SK-MEL-5 (cell line): ENCODE measurements at regions not wholly inside any gene's neighbourhood (a gene's known extent, or its start where the extent isn't known, plus 50 kb on each side); places are given as distances from the start of the nearest gene placed in this dataset.
A peak's percentile ranks its signal among the peaks of the same experiment; 100 is the strongest.
"Not testable (repeated sequence)": the region's sequence is repeated elsewhere in the genome, so short reads cannot be mapped to it uniquely, and the experiment has no call there.

Experiments
- DNase-seq: peaks from one replicate; pipeline ENCODE4 v3.0.0-alpha.2; 2016; ENCODE audit warnings: low read depth, low spot score
- in situ Hi-C: cut with HindIII; loops from 2 replicates; pipeline ENCODE4 v1.10.0; 2016; ENCODE audit warnings: low sequenced_read_pairs, high pct_unique_total_duplicates, low pct_unique_long_range_greater_than_20kb

DNA sequence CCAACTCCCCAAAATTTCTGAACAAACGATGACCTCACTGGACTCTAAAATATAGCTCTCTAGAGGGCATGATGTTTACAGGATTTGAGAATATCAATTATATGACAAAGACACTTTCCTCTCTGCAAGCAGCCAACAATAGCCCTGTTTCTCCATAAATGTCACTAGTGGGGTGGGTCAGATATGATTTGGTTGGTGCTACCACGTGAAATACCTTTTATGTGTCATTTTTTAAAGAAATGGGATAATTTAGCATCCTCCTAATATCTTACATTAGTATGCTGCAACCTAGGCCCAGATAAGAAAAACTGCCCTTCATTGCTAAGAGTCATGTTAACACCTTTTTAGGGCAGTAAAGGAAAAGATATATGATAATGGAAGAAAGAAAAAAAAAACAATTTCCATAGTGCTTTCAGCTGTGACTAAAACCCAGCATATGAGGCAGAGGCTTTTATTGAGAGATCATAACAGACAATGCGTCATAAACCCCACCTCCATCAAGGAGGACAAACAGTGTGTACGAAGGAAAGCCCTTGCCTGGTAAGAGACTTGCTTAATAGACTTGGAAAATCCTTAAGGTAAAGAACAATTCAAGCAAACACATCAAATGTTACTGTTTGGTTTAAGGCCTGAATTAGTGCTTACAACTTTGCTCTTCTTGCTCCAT, 372.4 kb upstream of the PAPPA start:
- no peak for DNase-seq
- in situ Hi-C loops: no loop called here

DNA sequence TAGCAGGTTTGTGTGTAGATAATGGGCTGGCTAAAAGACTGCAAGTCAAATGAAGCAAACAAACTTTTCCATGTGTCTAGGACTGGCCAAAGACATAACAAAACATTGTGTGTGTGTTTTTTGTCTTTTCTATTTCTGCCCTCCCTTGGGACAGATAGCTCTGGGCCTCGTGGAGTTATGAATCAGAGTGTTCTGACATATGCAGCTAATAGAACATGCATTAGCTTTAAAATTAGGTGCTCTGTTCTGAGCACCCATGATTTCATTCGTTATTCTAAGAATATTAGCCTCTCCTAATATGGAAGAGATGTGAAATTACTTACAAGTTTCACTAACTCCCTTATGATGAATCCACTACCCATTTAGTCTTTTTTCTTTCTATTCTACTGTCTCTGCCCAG, 367.3 kb upstream of the PAPPA start:
- peak; percentile 59 for DNase-seq
- in situ Hi-C loops: no loop called here

DNA sequence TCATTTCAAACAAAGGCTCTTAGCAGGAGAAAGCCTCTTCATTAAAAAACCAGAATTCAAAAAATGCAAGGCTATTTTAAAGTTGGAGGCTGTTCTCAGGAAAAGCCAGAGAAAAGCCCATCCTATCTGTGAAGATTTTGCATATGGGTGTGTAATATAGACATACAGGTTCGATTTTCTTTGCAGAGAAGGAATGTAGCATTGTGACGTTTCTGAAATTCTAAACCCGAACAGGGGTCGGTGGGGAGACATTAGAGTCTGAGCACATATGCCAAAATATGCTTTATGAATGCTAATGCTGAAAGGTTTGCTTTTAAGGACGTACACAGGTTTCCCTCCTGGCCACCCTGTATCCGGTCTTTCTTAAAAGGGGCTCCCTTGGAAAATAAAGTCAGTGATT, 363.1 kb upstream of the PAPPA start:
- DNase-seq: no peak
- in situ Hi-C loops: no loop called here

DNA sequence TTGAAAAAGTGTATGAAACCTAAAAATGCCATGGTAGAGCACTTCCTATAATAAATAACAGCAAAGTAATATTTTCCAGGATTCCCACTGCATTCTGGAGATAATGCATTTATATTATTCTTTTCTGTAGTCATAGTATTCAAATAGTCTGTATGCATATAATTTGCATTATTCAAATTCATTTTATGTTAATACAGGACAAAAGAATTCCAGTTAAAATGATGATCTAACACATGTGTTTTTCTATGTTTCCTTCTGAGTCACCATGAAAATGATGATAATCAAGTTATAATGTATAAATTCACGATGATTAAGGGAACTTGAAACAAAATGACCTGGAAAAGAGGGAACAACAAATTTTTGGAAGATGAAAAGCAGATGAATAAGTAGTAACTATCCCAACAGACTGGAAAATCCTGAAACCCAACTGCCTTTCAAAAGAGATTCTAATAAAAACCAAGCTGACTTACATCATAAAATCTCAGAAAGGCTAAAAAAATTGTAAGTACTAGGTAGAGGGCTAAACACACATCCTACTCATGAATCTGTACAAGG, 358.6 kb upstream of the PAPPA start:
- no peak for DNase-seq

DNA sequence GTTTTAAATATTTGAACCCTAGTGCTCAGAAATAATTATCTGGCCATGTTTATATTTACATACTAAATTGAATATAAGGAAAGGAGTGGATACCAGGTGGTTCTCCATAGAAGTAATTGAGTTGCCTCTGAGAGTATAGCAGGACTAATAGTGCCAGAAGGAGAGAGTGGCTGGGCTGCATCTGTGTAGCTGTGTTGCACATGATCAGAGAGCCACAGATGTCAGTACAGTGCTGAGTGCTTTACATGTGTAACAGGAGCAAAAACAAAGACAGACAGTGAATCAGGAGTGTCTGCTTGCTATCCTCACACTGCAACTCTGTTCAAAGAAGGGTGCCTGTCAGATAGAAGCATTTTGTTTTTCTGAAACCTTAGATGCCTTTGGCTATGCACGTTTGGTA, 353.9 kb upstream of the PAPPA start:
- in situ Hi-C loops: no loop called here
- no peak for DNase-seq

More for the DNA sequence above, 358.6 kb upstream of the PAPPA start:
- in situ Hi-C loops: no loop called here

DNA sequence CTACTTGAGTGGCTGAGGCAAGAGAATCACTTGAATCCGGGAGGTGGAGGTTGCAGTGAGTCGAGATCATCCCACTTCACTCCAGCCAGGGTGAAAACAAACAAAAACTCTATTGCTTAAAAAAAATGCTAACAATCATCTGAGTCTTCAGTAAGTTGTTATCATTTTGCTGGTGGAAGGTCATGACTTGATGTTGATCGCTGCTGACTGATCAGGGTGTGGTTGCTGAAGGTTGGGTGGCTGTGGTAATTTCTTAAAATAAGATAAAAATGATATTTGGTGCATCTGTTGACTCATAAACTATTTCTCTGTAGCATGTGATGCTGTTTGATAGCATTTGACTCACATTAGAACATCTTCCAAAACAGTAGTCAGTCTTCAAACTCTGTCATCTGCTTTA, 349.4 kb upstream of the PAPPA start:
- in situ Hi-C loops: no loop called here
- DNase-seq: no peak

DNA sequence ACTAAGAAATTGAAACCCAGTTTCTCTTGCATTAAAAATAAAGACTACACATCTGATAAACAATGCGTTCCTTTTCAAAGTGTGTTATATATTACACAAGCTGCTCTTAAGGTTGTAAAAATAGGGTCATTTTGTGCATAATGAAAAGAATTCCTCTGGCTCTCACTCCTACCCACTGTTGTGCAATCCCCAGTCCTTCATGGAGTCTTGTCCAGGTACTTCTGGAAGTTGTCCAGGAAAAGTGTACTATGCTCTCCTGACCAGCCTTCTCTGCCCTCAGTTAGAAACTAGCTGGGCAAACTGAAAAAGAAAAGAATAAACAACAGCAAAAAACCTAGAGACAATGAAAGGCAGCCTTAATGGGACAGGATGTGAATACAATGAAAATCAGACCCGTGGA, 345.5 kb upstream of the PAPPA start:
- in situ Hi-C loops: no loop called here
- no peak for DNase-seq

DNA sequence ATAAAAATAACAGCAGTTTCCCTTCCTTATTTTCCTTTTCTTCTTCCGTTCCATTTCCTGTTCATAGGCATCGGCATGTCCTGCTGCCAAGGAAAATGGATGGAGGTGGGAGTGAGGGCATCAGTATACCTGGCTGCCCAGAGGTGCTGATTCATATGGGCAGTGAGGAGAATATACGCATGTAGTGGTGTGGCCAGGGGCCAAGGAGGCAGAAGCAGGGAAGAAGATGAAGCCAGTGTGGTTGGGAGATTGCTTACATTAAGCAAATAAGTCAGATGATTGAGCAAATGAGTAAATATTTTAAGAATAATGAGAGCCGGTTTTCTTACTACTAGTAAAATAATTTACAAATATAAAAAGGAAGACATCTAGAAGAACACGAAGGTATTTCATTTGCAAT, 344.9 kb upstream of the PAPPA start:
- in situ Hi-C loops: no loop called here
- DNase-seq: no peak

DNA sequence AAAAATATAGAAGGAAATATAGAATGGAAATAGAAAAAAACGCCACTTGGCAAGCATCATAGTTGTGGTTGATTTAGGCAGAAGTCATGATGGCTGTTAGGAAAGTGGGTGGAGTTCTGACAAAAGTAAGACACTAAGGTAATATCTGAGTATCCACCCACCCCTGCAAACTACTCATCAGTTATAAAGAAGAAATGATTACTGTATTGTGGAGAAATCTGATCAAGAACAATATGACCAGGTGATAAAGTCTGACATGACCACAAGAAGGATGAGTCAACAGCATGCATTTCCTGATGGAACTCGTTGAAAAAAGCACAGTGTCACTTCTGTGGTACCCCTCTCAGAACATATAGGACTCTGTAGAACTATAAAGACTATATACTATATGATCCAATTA, 343.4 kb upstream of the PAPPA start:
- no peak for DNase-seq
- in situ Hi-C loops: no loop called here

DNA sequence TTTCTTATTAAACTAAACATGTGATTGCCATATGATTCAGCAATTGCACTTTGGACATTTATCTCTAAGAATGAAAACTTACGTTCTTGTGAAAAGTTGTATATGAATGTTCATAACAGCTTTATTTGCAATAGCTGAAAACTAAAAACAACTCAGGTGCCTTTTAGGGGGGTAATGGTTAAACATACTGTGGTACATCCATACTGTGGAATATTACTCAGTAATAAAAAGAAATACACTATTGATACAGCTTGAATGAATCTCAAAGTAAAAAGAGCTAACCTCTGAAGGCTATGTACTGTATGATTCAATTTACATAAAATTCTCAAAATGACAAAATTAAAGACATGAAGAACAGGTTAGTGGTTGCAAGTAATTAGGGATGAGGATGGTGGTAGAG, 339.5 kb upstream of the PAPPA start:
- DNase-seq: no peak
- in situ Hi-C loops: no loop called here

DNA sequence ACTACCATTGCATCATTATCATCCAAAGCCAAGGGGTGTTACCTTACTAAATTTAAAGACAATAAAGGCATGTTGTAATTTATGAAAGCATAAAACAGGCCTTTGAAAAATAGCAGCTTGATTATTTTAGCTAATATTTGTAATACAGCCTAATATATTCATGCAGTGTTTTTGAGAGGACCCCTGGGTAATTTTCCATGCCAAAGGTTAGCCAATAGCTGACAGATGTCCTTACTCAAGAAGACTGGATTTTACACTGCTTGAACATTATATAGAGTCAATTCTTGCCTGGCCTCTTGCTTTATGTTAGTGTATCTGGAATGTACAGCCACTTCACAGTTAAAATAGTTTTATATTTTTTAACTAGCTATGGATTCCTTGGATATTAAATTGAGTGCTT, 337.8 kb upstream of the PAPPA start:
- DNase-seq: no peak
- in situ Hi-C loops: no loop called here

DNA sequence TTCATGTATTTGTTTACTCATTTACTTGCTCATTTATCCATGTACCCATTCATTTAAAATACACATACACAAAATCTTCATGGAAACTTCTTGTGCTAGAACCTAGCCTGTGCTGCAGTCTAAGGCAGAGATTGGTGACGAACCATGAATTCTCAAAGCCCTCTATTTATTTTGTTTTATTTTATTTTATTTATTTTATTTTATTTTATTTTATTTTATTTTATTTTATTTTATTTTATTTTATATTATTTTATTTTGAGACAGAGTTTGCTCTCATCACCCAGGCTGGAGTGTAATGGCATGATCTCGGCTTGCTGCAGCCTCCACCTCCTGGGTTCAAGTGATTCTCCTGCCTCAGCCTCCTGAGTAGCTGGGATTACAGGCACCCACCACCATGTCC, 334.9 kb upstream of the PAPPA start:
- in situ Hi-C loops, DNase-seq: not testable (repeated sequence)

DNA sequence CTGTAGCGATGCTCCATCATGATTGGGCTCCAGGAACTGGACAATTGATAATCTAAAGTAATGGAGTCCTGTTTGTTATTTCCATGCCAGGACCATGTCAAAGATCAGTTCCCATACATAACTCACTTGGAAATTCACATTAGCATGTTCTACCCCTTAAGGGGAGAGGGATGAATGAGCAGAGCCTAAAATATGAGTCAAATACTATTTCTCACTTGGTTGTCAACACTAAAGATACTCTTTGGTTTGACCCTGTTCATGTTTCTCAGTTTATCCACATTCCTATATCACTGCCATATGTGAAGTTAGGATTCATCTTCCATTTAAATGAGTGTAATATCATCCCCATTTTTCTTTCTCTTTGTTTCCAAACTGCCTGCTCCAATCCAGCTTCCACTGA, 321.6 kb upstream of the PAPPA start:
- DNase-seq: no peak
- in situ Hi-C loops: no loop called here

DNA sequence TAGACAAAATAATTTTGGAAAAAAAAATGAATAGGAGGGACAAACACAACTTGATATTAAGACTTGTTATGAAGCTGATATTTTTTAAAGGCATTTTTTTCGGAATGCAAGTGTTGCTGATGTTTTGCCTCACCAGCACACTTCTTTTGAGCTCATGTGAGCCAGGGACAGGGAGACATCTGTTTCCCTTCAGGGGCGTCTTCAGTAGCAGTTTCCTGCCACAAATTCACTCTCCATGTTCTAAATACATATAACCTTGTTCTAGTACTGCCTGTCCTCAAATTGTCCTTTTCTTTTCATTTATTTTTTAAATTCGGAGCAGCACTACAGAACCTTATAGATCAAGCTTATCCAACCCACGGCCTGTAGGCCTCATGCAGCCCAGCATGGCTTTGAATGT, 316.0 kb upstream of the PAPPA start:
- no peak for DNase-seq
- in situ Hi-C loops: no loop called here

DNA sequence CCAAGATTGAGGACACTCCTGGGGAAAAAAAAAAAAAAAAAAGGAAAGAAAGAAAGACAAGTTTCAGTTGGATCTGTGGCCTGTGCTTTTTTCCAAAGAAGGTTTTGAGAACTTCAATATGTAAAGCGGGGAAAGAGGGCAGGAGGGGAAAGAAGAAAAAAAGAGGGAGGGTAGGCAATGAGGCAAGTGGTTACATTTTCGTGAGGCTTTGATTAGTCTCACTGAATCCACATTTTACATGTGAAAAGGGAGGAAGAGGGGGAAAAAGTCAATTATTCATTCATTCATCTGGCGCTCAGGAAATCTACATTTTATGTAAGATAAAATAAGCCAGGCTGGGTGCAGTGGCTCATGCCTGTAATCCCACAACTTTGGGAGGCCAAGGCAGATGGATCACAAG, 315.2 kb upstream of the PAPPA start:
- in situ Hi-C loops: no loop called here
- no peak for DNase-seq

DNA sequence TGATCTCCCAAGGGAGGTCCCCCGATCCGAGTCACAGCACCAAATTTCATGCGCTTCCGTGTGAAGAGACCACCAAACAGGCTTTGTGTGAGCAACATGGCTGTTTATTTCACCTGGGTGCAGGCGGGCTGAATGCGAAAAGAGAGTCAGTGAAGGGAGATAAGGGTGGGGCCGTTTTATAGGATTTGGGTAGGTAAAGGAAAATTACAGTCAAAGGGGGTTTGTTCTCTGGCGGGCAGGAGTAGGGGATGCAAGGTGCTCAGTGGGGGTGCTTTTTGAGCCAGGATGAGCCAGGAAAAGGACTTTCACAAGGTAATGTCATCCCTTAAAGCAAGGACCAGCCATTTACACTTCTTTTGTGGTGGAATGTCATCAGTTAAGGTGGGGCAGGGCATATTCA, 309.2 kb upstream of the PAPPA start:
- in situ Hi-C loops, DNase-seq: not testable (repeated sequence)

DNA sequence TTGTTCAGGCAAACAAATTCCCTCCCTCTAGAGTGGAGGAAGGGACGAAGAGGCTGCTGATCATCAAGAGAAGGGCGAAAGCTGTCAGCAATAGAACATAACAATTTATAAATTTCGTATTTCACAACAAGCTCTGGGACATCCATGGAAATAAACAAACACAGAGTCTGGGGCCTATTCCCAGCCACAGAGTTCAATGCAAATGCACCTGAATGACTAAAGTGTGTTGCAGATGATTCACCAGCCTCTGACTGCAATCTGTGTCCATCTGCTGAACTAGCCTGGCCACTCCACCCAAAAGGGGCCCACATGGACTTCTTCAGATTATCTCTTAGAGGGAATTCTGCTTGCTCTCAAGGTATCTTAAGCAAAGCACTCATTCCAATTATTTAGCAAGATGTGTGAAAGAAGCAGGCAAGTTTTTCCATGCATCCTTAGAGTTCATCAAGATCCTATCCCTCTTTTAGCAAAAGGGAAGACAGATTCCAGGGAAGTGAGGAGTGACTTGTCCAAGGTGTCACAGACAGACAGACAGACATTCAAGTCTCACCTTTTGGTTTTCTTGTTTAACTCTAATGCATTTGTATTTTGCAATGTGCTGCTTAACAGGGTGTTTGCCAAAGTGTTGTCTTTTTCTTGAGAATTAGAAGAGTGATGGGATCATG, 307.8 kb upstream of the PAPPA start:
- in situ Hi-C loops: no loop called here
- DNase-seq: no peak

DNA sequence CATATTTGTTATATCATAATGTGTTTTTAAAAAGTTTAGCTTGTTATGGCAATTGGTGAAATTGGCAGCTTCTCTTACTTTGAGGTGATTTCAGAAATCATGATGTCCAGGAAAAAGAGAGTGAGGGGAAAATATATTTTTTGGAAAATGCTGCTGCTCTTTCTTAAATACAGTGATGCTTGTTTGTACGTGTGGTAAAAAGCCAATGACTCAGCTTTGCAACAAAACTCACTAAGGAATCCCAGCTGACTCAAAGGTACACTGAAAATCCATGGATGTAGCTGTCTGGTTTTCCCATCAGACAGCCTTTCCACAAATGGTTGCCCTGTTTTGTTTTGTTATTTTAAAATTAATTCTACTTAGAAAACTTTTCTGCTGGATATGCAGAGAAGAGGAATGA, 306.4 kb upstream of the PAPPA start:
- in situ Hi-C loops: no loop called here
- DNase-seq: no peak

DNA sequence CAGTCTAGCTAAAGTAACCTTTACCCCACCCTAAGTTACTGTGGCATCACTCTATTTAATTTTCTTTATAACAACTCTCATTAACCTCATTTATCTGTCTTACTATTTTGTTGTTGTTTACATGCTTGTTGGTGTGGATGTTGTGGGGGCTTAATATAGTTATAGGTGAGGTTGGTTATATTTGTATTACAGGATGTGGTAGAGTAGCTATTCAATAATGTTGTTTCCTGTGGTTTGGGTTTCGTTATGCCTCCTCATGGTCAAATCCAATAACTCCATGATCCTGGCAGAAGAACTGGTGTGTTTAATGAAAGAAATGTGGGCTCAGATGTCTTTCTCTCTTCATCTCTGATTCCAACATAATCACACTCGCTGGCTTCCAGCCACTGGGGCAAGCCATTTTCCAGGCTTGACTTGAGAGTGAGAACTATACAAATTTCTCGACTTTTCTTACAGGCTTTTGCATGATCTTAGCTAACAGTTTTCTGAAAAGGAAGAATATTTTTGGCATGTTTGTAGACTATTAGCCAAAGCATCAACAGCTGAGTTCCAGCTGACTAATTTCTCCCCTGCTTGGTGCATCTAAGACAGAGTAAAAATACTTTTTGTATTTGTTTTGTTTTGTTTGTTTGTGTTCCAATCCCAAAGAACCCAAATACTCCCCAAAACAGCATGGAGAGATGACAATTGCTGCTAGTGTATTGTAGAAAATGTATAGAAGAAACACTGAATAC, 303.7 kb upstream of the PAPPA start:
- no peak for DNase-seq
- in situ Hi-C loops: no loop called here
